Spleen (tissue), 7 donors: ENCODE measurements at regions not wholly inside any gene's neighbourhood (a gene's known extent, or its start where the extent isn't known, plus 50 kb on each side); places are given as distances from the start of the nearest gene placed in this dataset.

Experiments
- POLR2A ChIP-seq, 3 donors: fragments of 450-650 bp; IDR thresholded peaks; one replicate each; pipeline ENCODE4 v1.5.1; 2017; ENCODE audit warnings: antibody characterized with exemption in 3 of 3, mild to moderate bottlenecking in 1 of 3
- POLR2AphosphoS5 ChIP-seq, 3 donors: sonication (generic); formaldehyde crosslinking; IDR thresholded peaks; one replicate each; pipeline ENCODE4 v1.5.1; 2017; ENCODE audit warnings: antibody characterized with exemption in 3 of 3
- TF ChIP-seq, protein P1 (sequence below), 11 experiments: fragments of 200-600 bp in 7 of 11; fragments of 450-650 bp in 4 of 11; sonication (generic) in 4 of 11; IDR thresholded peaks in 8 of 11; conservative IDR thresholded peaks in 3 of 11; 1 replicate in 7 of 11; 2 replicates in 4 of 11; pipeline versions ENCODE4 v1.4.0 to v1.8.0; 2016 to 2021; ENCODE audit warnings: antibody characterized with exemption in 11 of 11, inconsistent platforms in 4 of 11, mild to moderate bottlenecking in 1 of 11
- donor health status: DM: no; HTN: no; CAD: no; lungs with moderate emphysema.
- donor health status: DM: no; HTN: no; CAD: no.
- donor health status: DM: no; HTN: no; CAD: no.

DNA sequence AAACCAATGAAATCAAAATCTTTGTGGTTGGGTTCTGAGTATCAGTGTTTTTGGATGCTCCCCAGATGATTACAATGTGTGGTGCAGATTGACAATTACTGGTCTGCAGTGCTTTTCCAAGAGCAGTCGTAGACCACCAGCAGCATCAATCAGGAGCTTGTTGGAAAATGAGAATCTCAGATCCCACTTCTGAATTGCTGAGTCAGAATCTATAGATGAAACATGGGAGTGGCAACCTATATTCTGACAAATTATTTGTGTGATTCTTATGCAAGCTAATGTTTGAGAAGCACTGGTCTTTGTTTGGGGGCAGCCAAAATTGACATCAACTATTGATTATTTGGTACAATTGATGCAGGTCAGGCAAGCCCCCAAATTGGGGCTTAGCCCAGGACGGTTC, 539.9 kb upstream of the BTBD3 start:
- TF ChIP-seq, protein P1, sequence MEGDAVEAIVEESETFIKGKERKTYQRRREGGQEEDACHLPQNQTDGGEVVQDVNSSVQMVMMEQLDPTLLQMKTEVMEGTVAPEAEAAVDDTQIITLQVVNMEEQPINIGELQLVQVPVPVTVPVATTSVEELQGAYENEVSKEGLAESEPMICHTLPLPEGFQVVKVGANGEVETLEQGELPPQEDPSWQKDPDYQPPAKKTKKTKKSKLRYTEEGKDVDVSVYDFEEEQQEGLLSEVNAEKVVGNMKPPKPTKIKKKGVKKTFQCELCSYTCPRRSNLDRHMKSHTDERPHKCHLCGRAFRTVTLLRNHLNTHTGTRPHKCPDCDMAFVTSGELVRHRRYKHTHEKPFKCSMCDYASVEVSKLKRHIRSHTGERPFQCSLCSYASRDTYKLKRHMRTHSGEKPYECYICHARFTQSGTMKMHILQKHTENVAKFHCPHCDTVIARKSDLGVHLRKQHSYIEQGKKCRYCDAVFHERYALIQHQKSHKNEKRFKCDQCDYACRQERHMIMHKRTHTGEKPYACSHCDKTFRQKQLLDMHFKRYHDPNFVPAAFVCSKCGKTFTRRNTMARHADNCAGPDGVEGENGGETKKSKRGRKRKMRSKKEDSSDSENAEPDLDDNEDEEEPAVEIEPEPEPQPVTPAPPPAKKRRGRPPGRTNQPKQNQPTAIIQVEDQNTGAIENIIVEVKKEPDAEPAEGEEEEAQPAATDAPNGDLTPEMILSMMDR (IDR thresholded peaks at IDR 0.05 in 8 of 11, conservative IDR thresholded peaks at IDR 0.05 in 3 of 11), result no peak
- TF ChIP-seq POLR2A (IDR thresholded peaks at IDR 0.05) (no peak), POLR2AphosphoS5 (IDR thresholded peaks at IDR 0.05) (no peak)
